Natural killer cell (primary cell): ENCODE measurements at regions not wholly inside any gene's neighbourhood (a gene's known extent, or its start where the extent isn't known, plus 50 kb on each side); places are given as distances from the start of the nearest gene placed in this dataset.

ENCODE experiments used
- ATAC-seq, 3 donors: fragments of 150-1000 bp in 2 of 3; fragments of 200-7000 bp in 1 of 3; cut with Tn5 transposase; 1 replicate in 1 of 3; 2 replicates in 2 of 3; pipeline ENCODE4 v1.10.0; 2021; ENCODE audit warnings: mild to moderate bottlenecking in 2 of 3, moderate library complexity in 2 of 3
- DNase-seq, 2 donors: peaks; one replicate each; pipeline versions ENCODE4 v3.0.0 to v3.0.0-alpha.2; 2013 to 2021; ENCODE audit warnings: mixed read lengths in 1 of 2
- H3K27ac ChIP-seq: one replicate; pipeline ENCODE4 v1.5.1; 2013; ENCODE audit warnings: mild to moderate bottlenecking, low read length
- H3K27me3 ChIP-seq: one replicate; pipeline ENCODE4 v1.6.1; 2013; ENCODE audit warnings: low read length; ENCODE audit not compliant: control insufficient read depth, insufficient read depth
- H3K36me3 ChIP-seq: one replicate; pipeline ENCODE4 v1.6.1; 2013; ENCODE audit warnings: low read length; ENCODE audit not compliant: control insufficient read depth, insufficient read depth
- H3K4me1 ChIP-seq: one replicate; pipeline ENCODE4 v1.6.1; 2013; ENCODE audit warnings: low read length; ENCODE audit not compliant: control insufficient read depth, insufficient read depth
- H3K4me3 ChIP-seq: one replicate; pipeline ENCODE4 v1.5.1; 2013; ENCODE audit warnings: low read length
- H3K9me3 ChIP-seq: one replicate; pipeline ENCODE4 v1.6.1; 2013; ENCODE audit warnings: low read length; ENCODE audit not compliant: control insufficient read depth, insufficient read depth
- H3K27ac Mint-ChIP-seq, 2 donors: one replicate each; pipeline ENCODE4 v1.8.0; 2022; ENCODE audit warnings: mild to moderate bottlenecking in 2 of 2, mixed read lengths in 2 of 2, moderate library complexity in 1 of 2
- H3K27me3 Mint-ChIP-seq, 2 donors: one replicate each; pipeline ENCODE4 v1.8.0; 2022; ENCODE audit warnings: low read depth in 2 of 2, mixed read lengths in 2 of 2
- H3K36me3 Mint-ChIP-seq: one replicate; pipeline ENCODE4 v1.8.0; 2022; ENCODE audit warnings: mixed read lengths
- H3K4me1 Mint-ChIP-seq, 2 donors: one replicate each; pipeline ENCODE4 v1.8.0; 2022; ENCODE audit warnings: mixed read lengths in 2 of 2
- H3K4me3 Mint-ChIP-seq: one replicate; pipeline ENCODE4 v1.8.0; 2022; ENCODE audit warnings: mild to moderate bottlenecking, moderate library complexity, mixed read lengths
- H3K9me3 Mint-ChIP-seq, 2 donors: one replicate each; pipeline ENCODE4 v1.8.0; 2022; ENCODE audit warnings: mixed read lengths in 2 of 2
- CTCF ChIP-seq: fragments of 200-600 bp; IDR thresholded peaks from one replicate; pipeline ENCODE4 v1.8.0; 2022; ENCODE audit warnings: antibody characterized with exemption
- WGBS: methylation state at CpG from one replicate; pipeline ENCODE4 v1.1.7; 2013; ENCODE audit warnings: missing lambda C conversion rate; ENCODE audit not compliant: insufficient coverage; 5-methylcytosine and 5-hydroxymethylcytosine counted together
- intact Hi-C: fragments of 100-400 bp; cut with micrococcal nuclease; formaldehyde crosslinking; loops from one replicate; pipeline ENCODE4 v1.14.2; 2022

DNA sequence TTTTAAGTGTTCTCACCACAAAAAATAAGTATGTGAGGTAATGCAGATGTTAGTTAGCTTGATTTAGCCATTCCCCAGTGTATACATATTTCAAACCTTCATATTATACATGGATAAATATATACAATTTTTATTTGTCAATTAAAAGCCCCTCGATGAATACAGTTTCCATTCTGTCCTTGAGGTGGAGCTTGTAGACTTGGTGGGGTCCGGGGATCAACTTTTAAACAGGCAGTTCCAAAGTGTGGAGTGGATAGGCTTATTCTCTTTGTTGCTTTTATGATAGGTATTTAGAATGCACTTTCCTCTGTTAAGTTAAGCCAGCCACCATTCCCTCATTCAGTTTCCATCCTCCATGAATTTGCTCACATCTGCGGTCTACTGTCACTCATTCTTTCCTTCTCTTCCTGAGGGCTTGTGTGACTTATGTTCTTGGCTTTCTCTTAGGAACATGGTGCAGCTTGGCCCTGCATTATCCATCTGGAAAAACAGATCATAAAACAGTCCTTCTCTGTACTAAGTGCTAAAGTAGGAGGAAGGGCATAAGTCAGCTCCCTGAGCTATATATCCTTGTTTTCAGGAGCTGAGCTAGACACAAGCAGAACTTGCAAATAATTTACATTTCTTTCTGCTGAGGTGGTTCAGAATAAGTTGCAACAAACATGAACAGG, 149.1 kb downstream of the NFKBIZ start:
- intact Hi-C loops = no loop called here
- no peak for TF ChIP-seq CTCF
- H3K27ac Mint-ChIP-seq = no peak overlapping the region

DNA sequence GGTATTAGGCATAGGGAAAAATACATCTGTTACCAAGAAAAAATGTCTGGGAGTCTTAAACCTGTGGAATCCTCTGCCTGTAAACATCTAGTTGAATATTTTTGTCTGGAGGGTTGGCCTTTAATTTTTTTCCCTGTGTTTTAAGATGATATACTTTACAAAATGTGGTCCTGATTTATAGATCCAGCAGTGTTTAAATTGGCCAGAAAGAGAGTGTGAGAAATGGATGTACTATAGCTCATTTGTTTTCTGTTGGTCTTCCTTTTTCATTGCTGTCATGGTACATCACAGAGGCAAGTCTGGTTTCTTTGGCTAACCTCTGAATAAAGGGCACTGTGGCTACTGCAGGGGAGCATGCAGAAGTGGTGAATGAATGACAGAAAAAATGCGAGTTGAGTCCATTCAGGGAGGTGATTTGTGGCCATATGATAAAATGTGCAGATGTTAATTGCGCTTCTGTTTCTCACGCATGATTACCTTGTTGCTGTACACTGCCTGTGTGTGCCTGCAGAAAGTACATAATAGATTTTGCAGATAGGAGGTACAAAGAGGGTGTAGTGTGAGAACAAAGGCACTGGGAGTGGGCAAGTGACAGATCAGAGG, 150.0 kb downstream of the NFKBIZ start:
- H3K36me3 ChIP-seq = no peaks in the 10 kb centered on the region
- no peak overlapping the region for H3K4me3 ChIP-seq
- no peak for TF ChIP-seq CTCF
- H3K27ac ChIP-seq = no peak overlapping the region
- H3K36me3 Mint-ChIP-seq = no peaks in the 10 kb centered on the region
- no peaks in the 10 kb centered on the region for H3K27me3 ChIP-seq
- H3K9me3 Mint-ChIP-seq = no peaks in the 10 kb centered on the region
- no peak overlapping the region for H3K4me3 Mint-ChIP-seq
- peaks cover 0 to 11% of the 10 kb centered on the region in 2 donors for H3K27me3 Mint-ChIP-seq
- H3K4me1 ChIP-seq = no peaks in the 10 kb centered on the region
- intact Hi-C loops = no loop called here
- H3K27ac Mint-ChIP-seq = no peak overlapping the region
- DNase-seq (no peak), ATAC-seq (no peak)
- H3K9me3 ChIP-seq = no peaks in the 10 kb centered on the region
- WGBS = 58% methylated on average over 3 of the region's 3 CpGs
- H3K4me1 Mint-ChIP-seq = no peaks in the 10 kb centered on the region

More for the DNA sequence above, 149.1 kb downstream of the NFKBIZ start:
- Histone ChIP-seq H3K36me3 (no peaks in the 10 kb centered on the region), H3K27ac (no peak overlapping the region), H3K4me3 (no peak overlapping the region), H3K9me3 (no peaks in the 10 kb centered on the region), H3K27me3 (no peaks in the 10 kb centered on the region), H3K4me1 (no peaks in the 10 kb centered on the region)
- H3K27me3 Mint-ChIP-seq = peaks cover 0 to 11% of the 10 kb centered on the region in 2 donors
- no peak for DNase-seq
- no peak for ATAC-seq
- H3K4me1 Mint-ChIP-seq = no peaks in the 10 kb centered on the region
- H3K9me3 Mint-ChIP-seq = no peaks in the 10 kb centered on the region
- WGBS = 91% methylated on average over 3 of the region's 3 CpGs
- H3K36me3 Mint-ChIP-seq = no peaks in the 10 kb centered on the region
- H3K4me3 Mint-ChIP-seq = no peak overlapping the region

- Mint-ChIP-seq H3K27me3 (peaks cover 0 to 11% of the 10 kb centered on the region in 2 donors), H3K27ac (no peak overlapping the region), H3K4me1 (no peaks in the 10 kb centered on the region), H3K4me3 (no peak overlapping the region), H3K9me3 (no peaks in the 10 kb centered on the region), H3K36me3 (no peaks in the 10 kb centered on the region)
- H3K4me1 ChIP-seq = no peaks in the 10 kb centered on the region
- no peak overlapping the region for H3K27ac ChIP-seq
- no peak for TF ChIP-seq CTCF
- no peaks in the 10 kb centered on the region for H3K27me3 ChIP-seq
- DNase-seq (no peak), ATAC-seq (no peak)
- intact Hi-C loops = no loop called here
- WGBS = 71% methylated on average over 3 of the region's 3 CpGs
- no peak overlapping the region for H3K4me3 ChIP-seq
- no peaks in the 10 kb centered on the region for H3K36me3 ChIP-seq
- H3K9me3 ChIP-seq = no peaks in the 10 kb centered on the region
Measured at GRCh38 chr3:102000620-102001209, 151.4 kb downstream of the NFKBIZ start.
